H1 (cell line): ENCODE measurements at regions not wholly inside any gene's neighbourhood (a gene's known extent, or its start where the extent isn't known, plus 50 kb on each side); places are given as distances from the start of the nearest gene placed in this dataset.

Experiments used
- CTCF ChIA-PET: fragments of 300-600 bp; sonication (Branson Sonifier 250); formaldehyde crosslinking; loops from one replicate; lab custom pipeline; 2021; ENCODE audit not compliant: partially characterized antibody; lab: Charles Lee
- POLR2A ChIA-PET: fragments of 300-600 bp; sonication (Branson Sonifier 250); formaldehyde crosslinking; loops from one replicate; lab custom pipeline; 2021; ENCODE audit warnings: inconsistent platforms; ENCODE audit not compliant: partially characterized antibody; lab: Charles Lee
- DNase-seq, 2 experiments: peaks; one replicate each; pipeline versions ENCODE4 v3.0.0 to v3.0.0-alpha.2; 2010 to 2022; ENCODE audit warnings: low spot score in 2 of 2, low read depth in 1 of 2, mixed read lengths in 1 of 2
- FAIRE-seq: peaks from 2 replicates; lab custom pipeline; 2011; peaks lifted over from hg19 to GRCh38; lab: Jason Lieb, UNC
- H2AFZ ChIP-seq: 2 replicates; pipeline ENCODE4 v1.8.1; 2012; ENCODE audit warnings: low read length, inconsistent platforms
- H2AK5ac ChIP-seq: 2 replicates; pipeline ENCODE4 v1.6.1; 2013; ENCODE audit warnings: low read depth, low read length
- H2BK120ac ChIP-seq: replicated peaks from 2 replicates; pipeline ENCODE3; 2013; ENCODE audit warnings: low read depth, low read length, inconsistent platforms
- H2BK12ac ChIP-seq: 2 replicates; pipeline ENCODE4 v1.6.1; 2013; ENCODE audit warnings: low read depth, low read length
- H2BK15ac ChIP-seq: 2 replicates; pipeline ENCODE4 v1.6.1; 2013; ENCODE audit warnings: low read length
- H2BK20ac ChIP-seq: 2 replicates; pipeline ENCODE4 v1.6.1; 2013; ENCODE audit warnings: low read length
- H2BK5ac ChIP-seq: 2 replicates; pipeline ENCODE4 v1.6.1; 2013; ENCODE audit warnings: low read depth, low read length
- H3K14ac ChIP-seq: 2 replicates; pipeline ENCODE4 v1.6.1; 2013; ENCODE audit warnings: inconsistent platforms; ENCODE audit not compliant: insufficient read length
- H3K18ac ChIP-seq: 2 replicates; pipeline ENCODE4 v1.6.1; 2013; ENCODE audit warnings: low read length; ENCODE audit errors: extremely low read depth
- H3K23ac ChIP-seq: 2 replicates; pipeline ENCODE4 v1.6.1; 2013; ENCODE audit warnings: inconsistent platforms; ENCODE audit not compliant: insufficient read length
- H3K23me2 ChIP-seq: 2 replicates; pipeline ENCODE4 v1.6.1; 2013; ENCODE audit warnings: low read depth, low read length
- H3K27ac ChIP-seq: 2 replicates; pipeline ENCODE4 v1.6.1; 2011; ENCODE audit warnings: low read depth, low read length, inconsistent platforms
- H3K27me3 ChIP-seq, 4 experiments: replicated peaks in 1 of 4; 1 replicate in 1 of 4; 2 replicates in 3 of 4; pipeline versions ENCODE4 v1.6.1 to v1.8.1; 2011 to 2013; ENCODE audit warnings: low read length in 3 of 4, mild to moderate bottlenecking in 3 of 4, inconsistent platforms in 2 of 4, mixed read lengths in 2 of 4, moderate library complexity in 1 of 4; ENCODE audit not compliant: control insufficient read depth in 3 of 4, insufficient read depth in 3 of 4; ENCODE audit errors: extremely low read depth in 1 of 4
- H3K36me3 ChIP-seq, 4 experiments: 2 replicates each; pipeline versions ENCODE4 v1.6.1 to v1.8.1; 2011 to 2013; ENCODE audit warnings: mild to moderate bottlenecking in 4 of 4, low read length in 3 of 4, moderate library complexity in 2 of 4, control low read depth in 1 of 4, inconsistent platforms in 1 of 4; ENCODE audit not compliant: insufficient read depth in 4 of 4, control insufficient read depth in 2 of 4
- H3K4ac ChIP-seq: replicated peaks from 2 replicates; pipeline ENCODE3; 2013; ENCODE audit warnings: low read length, low read depth, mixed read lengths, inconsistent platforms; ENCODE audit not compliant: insufficient read length
- H3K4me1 ChIP-seq, 4 experiments: replicated peaks in 1 of 4; 1 replicate in 1 of 4; 2 replicates in 3 of 4; pipeline versions ENCODE4 v1.6.1 to v1.8.1; 2011 to 2013; ENCODE audit warnings: low read length in 3 of 4, inconsistent platforms in 2 of 4, mixed read lengths in 1 of 4; ENCODE audit not compliant: insufficient read depth in 4 of 4, control insufficient read depth in 3 of 4
- H3K4me2 ChIP-seq, 2 experiments: 2 replicates each; pipeline versions ENCODE4 v1.6.1 to v1.8.1; 2011 to 2013; ENCODE audit warnings: low read depth in 2 of 2, low read length in 2 of 2, control low read depth in 1 of 2, inconsistent platforms in 1 of 2, mild to moderate bottlenecking in 1 of 2; ENCODE audit not compliant: insufficient read depth in 1 of 2
- H3K4me3 ChIP-seq, 4 experiments: fragments of 200-600, 300-600 bp in 1 of 4; sonication (generic), shearing (Covaris generic), sonication (Bioruptor Twin) in 1 of 4; 2 replicates each; pipeline versions ENCODE4 v1.5.1 to v1.8.1; 2011 to 2016; ENCODE audit warnings: low read length in 4 of 4, low read depth in 3 of 4, control low read depth in 2 of 4, inconsistent platforms in 2 of 4, mild to moderate bottlenecking in 2 of 4, mixed read lengths in 1 of 4, moderate library complexity in 1 of 4; ENCODE audit not compliant: insufficient read depth in 2 of 4; ENCODE audit errors: extremely low read depth in 1 of 4
- H3K56ac ChIP-seq: replicated peaks from 2 replicates; pipeline ENCODE3; 2013; ENCODE audit warnings: low read depth, mild to moderate bottlenecking, mixed read lengths, low read length, inconsistent platforms; ENCODE audit not compliant: insufficient read length
- H3K79me1 ChIP-seq: 2 replicates; pipeline ENCODE4 v1.6.1; 2013; ENCODE audit warnings: low read depth, low read length, control low read depth
- H3K79me2 ChIP-seq, 2 experiments: 2 replicates each; pipeline versions ENCODE4 v1.6.1 to v1.8.1; 2012 to 2013; ENCODE audit warnings: low read length in 2 of 2, mild to moderate bottlenecking in 2 of 2, inconsistent platforms in 1 of 2; ENCODE audit not compliant: insufficient read depth in 2 of 2, control insufficient read depth in 1 of 2
- H3K9ac ChIP-seq, 4 experiments: replicated peaks in 1 of 4; 1 replicate in 1 of 4; 2 replicates in 3 of 4; pipeline versions ENCODE4 v1.6.1 to v1.8.1; 2011 to 2013; ENCODE audit warnings: low read depth in 3 of 4, low read length in 3 of 4, control low read depth in 2 of 4, mild to moderate bottlenecking in 2 of 4, moderate library complexity in 2 of 4, inconsistent platforms in 1 of 4; ENCODE audit errors: extremely low read depth in 1 of 4
- H3K9me3 ChIP-seq, 2 experiments: 2 replicates each; pipeline versions ENCODE4 v1.6.1 to v1.8.1; 2012 to 2013; ENCODE audit warnings: mild to moderate bottlenecking in 2 of 2, moderate library complexity in 2 of 2, control low read depth in 1 of 2, inconsistent platforms in 1 of 2, low read depth in 1 of 2, low read length in 1 of 2, mixed read lengths in 1 of 2; ENCODE audit not compliant: insufficient read depth in 2 of 2
- H4K20me1 ChIP-seq, 2 experiments: replicated peaks in 1 of 2; 2 replicates each; pipeline versions ENCODE3 to v1.8.1; 2011 to 2013; ENCODE audit warnings: inconsistent platforms in 2 of 2, low read length in 2 of 2, mild to moderate bottlenecking in 1 of 2; ENCODE audit not compliant: insufficient read depth in 2 of 2, control insufficient read depth in 1 of 2
- H4K5ac ChIP-seq: 2 replicates; pipeline ENCODE4 v1.6.1; 2013; ENCODE audit warnings: low read length, low read depth, mixed read lengths, inconsistent platforms; ENCODE audit not compliant: insufficient read length
- H4K8ac ChIP-seq: 2 replicates; pipeline ENCODE4 v1.8.0; 2013; ENCODE audit warnings: mild to moderate bottlenecking, moderate library complexity, low read length, inconsistent platforms; ENCODE audit not compliant: insufficient read depth; ENCODE audit errors: extremely low read depth
- H4K91ac ChIP-seq: replicated peaks from 2 replicates; pipeline ENCODE3; 2013; ENCODE audit warnings: low read length, mixed read lengths, inconsistent platforms; ENCODE audit not compliant: insufficient read length
- BCL11A ChIP-seq, 2 experiments: IDR thresholded peaks; one replicate each; pipeline ENCODE4 v1.6.1; 2011; ENCODE audit warnings: low read depth in 2 of 2, low read length in 2 of 2, mild to moderate bottlenecking in 2 of 2
- EGR1 ChIP-seq: IDR thresholded peaks from 2 replicates; pipeline ENCODE4 v1.6.1; 2011; ENCODE audit warnings: low read depth, low read length, borderline replicate concordance
- HDAC2 ChIP-seq, 2 experiments: fragments of 300-600 bp in 1 of 2; sonication (generic) in 1 of 2; IDR thresholded peaks; 2 replicates each; pipeline ENCODE4 v1.6.1; 2011 to 2012; ENCODE audit warnings: low read depth in 2 of 2, low read length in 2 of 2, mild to moderate bottlenecking in 2 of 2, moderate library complexity in 2 of 2, borderline replicate concordance in 1 of 2, inconsistent platforms in 1 of 2
- SAP30 ChIP-seq: fragments of 300-600 bp; sonication (generic); IDR thresholded peaks from 2 replicates; pipeline ENCODE4 v1.7.1; 2012; ENCODE audit warnings: low read length, moderate library complexity, mild to moderate bottlenecking, inconsistent platforms; ENCODE audit not compliant: insufficient read depth, insufficient replicate concordance
- SIN3A ChIP-seq, 2 experiments: IDR thresholded peaks in 1 of 2; conservative IDR thresholded peaks in 1 of 2; 2 replicates each; pipeline ENCODE4 v1.6.1; 2011 to 2012; ENCODE audit warnings: low read length in 2 of 2, improper control_type of control experiment in 1 of 2, low read depth in 1 of 2, mild to moderate bottlenecking in 1 of 2
- SIRT6 ChIP-seq: IDR thresholded peaks from one replicate; pipeline ENCODE4 v1.7.1; 2012; ENCODE audit warnings: low read length, inconsistent platforms
- YY1 ChIP-seq: IDR thresholded peaks from 2 replicates; pipeline ENCODE4 v1.6.1; 2011; ENCODE audit warnings: low read depth, mild to moderate bottlenecking, low read length
- WGBS, 2 experiments: shearing (Covaris generic) in 1 of 2; methylation state at CpG; one replicate each; pipeline versions ENCODE4 v1.1.6 to v1.1.7; 2013 to 2015; ENCODE audit warnings: low lambda C conversion rate in 2 of 2, mixed read lengths in 2 of 2, inconsistent platforms in 1 of 2, low coverage in 1 of 2, missing lambda C conversion rate in 1 of 2; ENCODE audit not compliant: insufficient replicate concordance in 2 of 2, insufficient coverage in 1 of 2, insufficient read length in 1 of 2; ENCODE audit errors: extremely low coverage in 1 of 2, missing lambda C conversion rate in 1 of 2; 5-methylcytosine and 5-hydroxymethylcytosine counted together
- TF ChIP-seq, protein P1 (sequence below): IDR thresholded peaks from 2 replicates; pipeline ENCODE4 v1.6.1; 2012; ENCODE audit warnings: low read length, inconsistent platforms

DNA sequence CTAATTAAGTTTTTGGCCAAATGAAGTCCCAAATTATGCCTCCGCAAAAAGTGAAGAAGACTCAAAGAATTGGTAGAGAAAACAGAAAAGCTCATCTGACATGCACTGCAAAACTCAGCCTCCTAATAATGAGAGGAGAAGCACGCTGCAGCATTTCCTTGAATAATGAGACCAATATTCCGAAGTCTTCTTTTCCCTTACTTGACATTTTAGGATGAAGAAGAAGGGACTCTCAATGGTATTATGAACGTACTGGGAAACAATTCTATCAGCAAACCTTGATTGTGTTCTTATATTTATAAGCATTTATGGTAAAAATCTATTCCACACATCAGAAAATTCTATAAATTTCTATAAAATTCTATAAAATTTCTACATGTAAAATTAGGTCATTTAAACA, 733.9 kb upstream of the ACVR2A start:
- no peak overlapping the region for H3K18ac ChIP-seq
- H3K4me1 ChIP-seq, result no peaks in the 10 kb centered on the region
- H2BK12ac ChIP-seq, result no peak overlapping the region
- FAIRE-seq, result no peak
- CTCF ChIA-PET, result interaction anchor here (1.1 kb wide), 1 partner anchor 12 kb away, joined by 5 read pairs; no protein-coding TSS in a partner anchor
- no peaks in the 10 kb centered on the region; the same call in 1 of the 2 replicates for H3K23me2 ChIP-seq
- H2BK5ac ChIP-seq, result no peak overlapping the region
- TF ChIP-seq, protein P1, sequence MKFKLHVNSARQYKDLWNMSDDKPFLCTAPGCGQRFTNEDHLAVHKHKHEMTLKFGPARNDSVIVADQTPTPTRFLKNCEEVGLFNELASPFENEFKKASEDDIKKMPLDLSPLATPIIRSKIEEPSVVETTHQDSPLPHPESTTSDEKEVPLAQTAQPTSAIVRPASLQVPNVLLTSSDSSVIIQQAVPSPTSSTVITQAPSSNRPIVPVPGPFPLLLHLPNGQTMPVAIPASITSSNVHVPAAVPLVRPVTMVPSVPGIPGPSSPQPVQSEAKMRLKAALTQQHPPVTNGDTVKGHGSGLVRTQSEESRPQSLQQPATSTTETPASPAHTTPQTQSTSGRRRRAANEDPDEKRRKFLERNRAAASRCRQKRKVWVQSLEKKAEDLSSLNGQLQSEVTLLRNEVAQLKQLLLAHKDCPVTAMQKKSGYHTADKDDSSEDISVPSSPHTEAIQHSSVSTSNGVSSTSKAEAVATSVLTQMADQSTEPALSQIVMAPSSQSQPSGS, result no peak
- TF ChIP-seq BCL11A (IDR thresholded peaks at IDR 0.05; ENCODE audit: low read depth in 2 of 2, low read length in 2 of 2) (no peak), EGR1 (no peak), HDAC2 (IDR thresholded peaks at IDR 0.05; ENCODE audit: borderline replicate concordance in 1 of 2, low read depth in 2 of 2, low read length in 2 of 2) (no peak), SIRT6 (no peak), YY1 (no peak), SAP30 (no peak), SIN3A (conservative IDR thresholded peaks at IDR 0.05 in 1 of 2, IDR thresholded peaks at IDR 0.05 in 1 of 2; ENCODE audit: low read depth in 1 of 2, low read length in 2 of 2) (no peak)
- TF ChIP-seq, all 59 proteins: peak for 0
- Histone ChIP-seq H2BK20ac (no peak overlapping the region), H3K23ac (no peak overlapping the region), H3K36me3 (no peaks in the 10 kb centered on the region; a peak in 1 of 8 replicates), H2BK15ac (no peak overlapping the region), H3K9me3 (no peaks in the 10 kb centered on the region), H2BK120ac (no peak overlapping the region), H3K4ac (no peak overlapping the region), H2AFZ (no peak overlapping the region), H3K4me3 (no peak overlapping the region), H3K9ac (no peak overlapping the region), H3K4me2 (no peak overlapping the region), H4K91ac (no peak overlapping the region), H2AK5ac (no peak overlapping the region), H3K56ac (no peak overlapping the region), H4K5ac (no peak overlapping the region), H3K79me2 (no peaks in the 10 kb centered on the region), H3K14ac (no peak overlapping the region), H4K20me1 (no peaks in the 10 kb centered on the region), H4K8ac (no peak overlapping the region), H3K27ac (no peak overlapping the region), H3K27me3 (no peaks in the 10 kb centered on the region), H3K79me1 (no peaks in the 10 kb centered on the region)
- no peak for DNase-seq
- POLR2A ChIA-PET, result no interaction called here
- WGBS, 2 experiments, result 94% methylated on average over 4 of the region's 4 CpGs; no CpG with 5 or more reads in 1 of the 2 experiments
